Thyroid gland (tissue), 4 donors: ENCODE measurements at regions not wholly inside any gene's neighbourhood (a gene's known extent, or its start where the extent isn't known, plus 50 kb on each side); places are given as distances from the start of the nearest gene placed in this dataset.

Experiments
- POLR2A ChIP-seq, 2 donors: fragments of 450-650 bp; IDR thresholded peaks; one replicate each; pipeline ENCODE4 v1.6.1; 2017; ENCODE audit warnings: antibody characterized with exemption in 2 of 2, mild to moderate bottlenecking in 2 of 2, moderate library complexity in 1 of 2
- TF ChIP-seq, protein P1 (sequence below), 6 experiments: fragments of 200-600 bp in 3 of 6; fragments of 450-650 bp in 3 of 6; sonication (generic) in 3 of 6; IDR thresholded peaks; one replicate each; pipeline ENCODE4 v1.5.1; 2016 to 2019; ENCODE audit warnings: antibody characterized with exemption in 6 of 6, mild to moderate bottlenecking in 2 of 6, inconsistent platforms in 1 of 6, moderate library complexity in 1 of 6

DNA sequence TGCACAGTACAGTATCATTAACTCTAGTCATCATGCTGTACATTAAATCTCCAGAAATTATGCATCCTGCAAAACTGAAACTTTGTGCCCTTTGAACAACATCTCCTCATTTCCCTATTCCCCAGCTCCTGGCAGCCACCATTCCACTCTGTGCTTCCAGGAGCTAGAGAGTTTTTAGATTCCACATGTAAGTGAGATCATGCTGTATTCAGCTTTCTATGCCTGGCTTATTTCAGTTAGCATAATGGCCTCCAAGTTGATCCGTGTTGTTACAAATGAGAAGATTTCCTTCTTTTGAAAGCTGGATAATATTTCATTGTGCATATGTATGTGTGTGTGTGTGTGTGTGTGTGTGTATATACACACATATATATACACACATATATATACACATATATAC is 86.9 kb upstream of the SLC24A3 start:
- TF ChIP-seq POLR2A (IDR thresholded peaks at IDR 0.05) = no peak
- TF ChIP-seq, protein P1, sequence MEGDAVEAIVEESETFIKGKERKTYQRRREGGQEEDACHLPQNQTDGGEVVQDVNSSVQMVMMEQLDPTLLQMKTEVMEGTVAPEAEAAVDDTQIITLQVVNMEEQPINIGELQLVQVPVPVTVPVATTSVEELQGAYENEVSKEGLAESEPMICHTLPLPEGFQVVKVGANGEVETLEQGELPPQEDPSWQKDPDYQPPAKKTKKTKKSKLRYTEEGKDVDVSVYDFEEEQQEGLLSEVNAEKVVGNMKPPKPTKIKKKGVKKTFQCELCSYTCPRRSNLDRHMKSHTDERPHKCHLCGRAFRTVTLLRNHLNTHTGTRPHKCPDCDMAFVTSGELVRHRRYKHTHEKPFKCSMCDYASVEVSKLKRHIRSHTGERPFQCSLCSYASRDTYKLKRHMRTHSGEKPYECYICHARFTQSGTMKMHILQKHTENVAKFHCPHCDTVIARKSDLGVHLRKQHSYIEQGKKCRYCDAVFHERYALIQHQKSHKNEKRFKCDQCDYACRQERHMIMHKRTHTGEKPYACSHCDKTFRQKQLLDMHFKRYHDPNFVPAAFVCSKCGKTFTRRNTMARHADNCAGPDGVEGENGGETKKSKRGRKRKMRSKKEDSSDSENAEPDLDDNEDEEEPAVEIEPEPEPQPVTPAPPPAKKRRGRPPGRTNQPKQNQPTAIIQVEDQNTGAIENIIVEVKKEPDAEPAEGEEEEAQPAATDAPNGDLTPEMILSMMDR (IDR thresholded peaks at IDR 0.05) = no peak
